GM21367 (cell line): ENCODE measurements at regions not wholly inside any gene's neighbourhood (a gene's known extent, or its start where the extent isn't known, plus 50 kb on each side); places are given as distances from the start of the nearest gene placed in this dataset.
"Not testable (repeated sequence)": the region's sequence is repeated elsewhere in the genome, so short reads cannot be mapped to it uniquely, and the experiment has no call there.

Experiments used
- ATAC-seq: cut with Tn5 transposase; IDR thresholded peaks from one replicate; pipeline ENCODE4 v1.9.1; 2021; ENCODE audit not compliant: unreplicated experiment

DNA sequence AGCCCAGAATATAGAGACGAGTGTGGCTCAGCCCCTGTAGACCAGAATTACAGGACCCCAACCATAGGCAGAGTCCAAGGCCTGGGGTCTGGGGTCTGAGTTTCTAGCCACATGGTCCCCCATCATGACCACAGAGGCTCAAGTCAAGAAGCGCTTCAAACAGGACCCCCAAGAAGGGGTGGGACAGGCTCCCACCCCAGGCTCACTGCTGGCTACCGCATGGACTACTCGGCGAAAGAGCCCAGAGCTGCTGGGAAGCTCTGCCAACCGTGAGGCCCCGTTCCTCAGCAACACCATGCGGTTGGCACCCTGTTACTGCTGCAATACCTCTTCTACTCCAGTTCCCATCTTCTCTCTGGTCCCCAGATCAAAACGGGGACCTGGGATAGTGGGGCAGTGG, 254.8 kb downstream of the TEX29 start:
- no peak for ATAC-seq

DNA sequence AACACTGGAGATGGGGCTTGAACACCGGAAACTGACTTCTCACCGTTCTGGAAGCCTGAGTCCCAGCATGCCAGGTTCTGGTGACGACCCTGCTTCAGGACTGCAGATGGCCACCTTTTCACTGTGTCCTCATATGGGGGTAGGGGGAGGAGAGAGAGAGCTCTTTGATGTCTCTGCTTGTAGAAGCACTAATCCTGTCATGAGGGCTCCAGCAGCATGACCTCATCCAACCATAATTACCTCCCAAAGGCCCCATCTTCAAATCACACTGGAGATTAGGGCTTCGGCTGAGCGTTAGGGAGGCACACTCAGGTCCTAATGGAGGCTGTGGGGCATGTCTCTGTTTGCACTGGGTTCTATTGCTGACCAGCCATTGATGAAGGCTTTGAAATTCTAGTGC, 255.3 kb downstream of the TEX29 start:
- ATAC-seq, result no peak

GRCh38 chr13:111577208-111577828, 256.9 kb downstream of the TEX29 start:
- ATAC-seq, result no peak

DNA sequence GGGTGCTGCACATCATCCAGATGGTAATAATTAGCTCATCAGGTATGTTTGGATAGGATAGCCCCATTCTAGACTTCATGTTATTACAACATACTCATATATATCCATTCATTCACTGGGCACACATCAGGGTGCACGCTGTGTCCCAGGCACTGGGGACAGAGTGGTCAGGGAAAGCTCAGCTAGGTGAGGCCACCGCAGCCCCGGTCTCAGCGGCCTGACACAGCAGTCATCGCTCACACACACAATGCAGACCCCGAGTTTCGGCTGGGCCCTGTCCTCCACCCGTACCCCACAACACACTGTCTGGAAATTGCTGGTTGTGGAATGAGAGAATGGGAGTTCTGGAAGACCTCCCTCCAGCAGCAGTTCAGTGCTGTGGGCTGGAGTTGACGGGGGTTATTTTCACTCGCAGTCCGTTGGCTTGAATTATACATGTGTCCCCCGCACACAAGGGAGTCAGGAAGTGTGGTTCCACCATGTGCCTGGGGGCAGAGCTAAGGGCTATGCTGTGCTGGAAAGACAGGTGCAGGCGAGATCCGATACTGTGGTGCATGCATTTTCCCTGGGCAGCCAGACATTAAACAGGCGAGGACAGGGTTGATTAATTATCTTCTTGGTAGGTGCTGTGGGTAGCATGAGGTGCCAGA, 257.6 kb downstream of the TEX29 start:
- ATAC-seq, result no peak

DNA sequence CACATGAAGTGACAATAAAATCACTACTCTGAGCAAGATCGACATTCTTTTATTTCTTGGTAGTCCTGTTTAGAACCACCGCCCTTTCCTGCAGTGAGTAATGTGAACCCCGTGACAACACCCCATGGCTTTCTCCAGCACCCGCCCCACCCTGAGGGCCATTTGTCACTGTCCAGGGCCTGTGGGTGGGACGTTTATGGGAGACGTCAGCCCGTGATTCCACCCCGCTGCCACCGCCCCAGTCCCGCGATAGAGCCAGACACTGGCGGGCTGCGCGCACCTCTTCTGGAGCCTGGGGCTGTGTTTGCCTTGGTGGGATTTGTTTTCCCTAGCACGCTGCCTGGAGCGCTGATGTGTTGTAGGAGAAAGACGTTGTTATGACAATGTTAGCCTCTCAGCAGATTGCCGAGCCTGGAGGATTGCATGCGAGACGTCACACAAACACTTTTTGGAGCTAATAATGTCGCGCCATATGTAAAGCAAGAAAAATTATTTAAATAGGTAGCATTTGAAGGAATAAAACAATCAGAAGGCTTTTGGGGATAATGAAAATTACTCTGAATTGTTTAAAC, 263.7 kb downstream of the TEX29 start:
- no peak for ATAC-seq

DNA sequence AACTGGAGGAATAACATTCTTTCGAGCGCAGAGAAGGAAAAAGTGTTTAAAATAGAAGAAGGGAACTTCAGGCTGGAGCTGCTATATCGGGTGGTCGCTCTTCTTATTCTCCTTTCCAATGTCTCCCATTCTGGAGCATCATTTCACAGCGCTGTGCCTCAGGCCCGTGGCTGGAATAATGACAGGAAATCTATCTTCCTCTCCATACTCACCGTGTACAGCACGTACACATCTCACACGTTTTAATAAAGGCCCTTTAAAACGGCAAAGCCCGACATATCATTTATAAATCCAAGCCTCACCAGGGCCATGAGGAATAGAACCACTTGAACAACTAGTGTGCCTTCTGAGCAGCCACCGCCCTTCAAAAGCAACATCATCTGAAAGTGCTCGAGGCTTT, 264.4 kb downstream of the TEX29 start:
- no peak for ATAC-seq

- ATAC-seq, result no peak
Measured at GRCh38 chr13:111586291-111586690, 265.8 kb downstream of the TEX29 start.

- no peak for ATAC-seq
Measured at GRCh38 chr13:111587249-111587648, 266.8 kb downstream of the TEX29 start.

DNA sequence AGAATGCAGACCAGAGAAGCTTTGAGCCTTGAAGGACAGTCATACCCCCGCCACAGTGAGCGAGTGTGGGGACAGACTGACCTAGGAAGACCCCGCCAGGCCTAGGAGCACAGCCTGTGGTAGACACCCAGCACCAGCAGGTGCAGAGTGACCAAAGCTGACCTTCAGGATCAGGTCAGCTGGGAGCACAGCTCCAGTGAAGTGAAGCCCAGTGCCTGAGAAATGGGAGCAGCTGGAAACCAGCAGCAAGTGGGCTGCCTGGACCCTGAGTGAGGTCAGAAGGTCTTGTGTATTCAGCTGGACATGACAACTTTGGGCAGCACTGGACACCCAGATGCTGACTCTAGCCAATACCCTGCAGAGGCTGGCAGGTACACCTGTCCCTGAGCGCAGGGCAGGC, 268.9 kb downstream of the TEX29 start:
- ATAC-seq, result no peak

- ATAC-seq, result no peak
Measured at GRCh38 chr13:111589992-111590391, 269.6 kb downstream of the TEX29 start.

GRCh38 chr13:111590796-111591195, 270.4 kb downstream of the TEX29 start:
- ATAC-seq, result no peak

DNA sequence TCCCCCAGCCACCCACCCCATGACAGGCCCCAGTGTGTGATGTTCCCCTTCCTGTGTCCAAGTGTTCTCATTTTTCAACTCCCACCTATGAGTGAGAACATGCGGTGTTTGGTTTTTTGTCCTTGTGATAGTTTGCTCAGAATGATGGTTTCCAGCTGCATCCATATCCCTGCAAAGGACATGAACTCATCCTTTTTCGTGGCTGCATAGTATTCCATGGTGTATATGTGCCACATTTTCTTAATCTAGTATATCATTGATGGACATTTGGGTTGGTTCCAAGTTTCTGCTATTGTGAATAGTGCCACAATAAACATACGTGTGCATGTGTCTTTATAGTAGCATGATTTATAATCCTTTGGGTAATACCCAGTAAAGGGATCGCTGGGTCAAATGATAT, 273.0 kb downstream of the TEX29 start:
- ATAC-seq, result not testable (repeated sequence)

DNA sequence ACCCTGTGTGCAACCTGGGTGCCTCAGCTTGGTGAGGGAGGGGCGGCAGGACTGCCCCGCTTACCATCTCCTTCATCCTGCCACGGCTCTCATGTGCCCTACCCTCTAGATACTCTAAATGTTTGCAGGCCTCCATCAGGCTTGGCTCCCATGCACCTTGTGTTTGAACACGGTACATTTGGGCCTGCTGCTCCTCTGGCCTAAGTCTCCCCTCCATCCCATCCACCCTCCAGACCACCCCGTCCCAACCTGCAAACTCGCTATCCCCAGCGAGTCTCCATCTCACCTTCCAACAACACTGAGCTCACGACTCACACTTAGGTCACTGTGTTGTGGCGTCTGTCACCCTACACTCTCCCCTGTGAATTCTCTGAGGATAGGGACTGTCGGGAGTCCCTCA, 274.2 kb downstream of the TEX29 start:
- ATAC-seq, result no peak

DNA sequence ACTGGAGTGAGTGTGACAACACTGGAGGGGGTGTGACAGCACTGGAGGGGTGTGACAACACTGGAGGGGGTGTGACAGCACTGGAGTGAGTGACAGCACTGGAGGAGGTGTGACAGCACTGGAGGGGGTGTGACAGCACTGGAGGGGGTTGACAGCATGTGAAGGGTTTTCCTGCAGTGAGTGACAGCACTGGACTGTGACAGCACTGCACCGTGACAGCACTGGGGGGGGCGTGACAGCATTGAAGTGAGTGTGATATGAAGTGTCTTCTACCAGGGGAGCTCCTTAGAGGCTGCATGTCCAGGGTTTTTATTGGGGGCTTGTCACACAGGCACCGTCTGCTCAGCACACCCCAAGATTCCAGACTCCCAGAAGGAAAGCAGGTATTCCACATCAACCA, 274.8 kb downstream of the TEX29 start:
- no peak for ATAC-seq

- ATAC-seq, result no peak
Measured at GRCh38 chr13:111595791-111596190, 275.3 kb downstream of the TEX29 start.

DNA sequence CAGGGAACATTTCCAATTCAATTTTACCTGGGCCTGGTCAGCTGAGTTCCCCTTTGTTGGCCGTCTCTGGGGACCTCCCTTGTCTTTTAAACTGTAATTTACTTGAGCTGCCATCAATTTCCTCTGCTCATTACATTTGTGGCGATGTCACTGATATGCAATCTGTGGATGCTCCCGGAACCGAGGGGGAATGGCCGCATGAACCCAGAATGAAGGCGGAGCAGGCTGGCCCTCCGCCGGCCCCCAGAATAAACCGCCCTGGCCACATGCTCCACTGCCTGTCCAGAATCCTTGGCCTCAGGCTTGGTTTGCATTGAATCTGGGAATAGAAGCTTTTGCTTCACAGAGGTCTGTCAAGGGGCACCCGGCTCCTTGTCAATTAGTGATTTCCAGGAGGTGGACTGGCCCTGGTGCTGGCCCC, 276.8 kb downstream of the TEX29 start:
- no peak for ATAC-seq

GRCh38 chr13:111597618-111598017, 277.2 kb downstream of the TEX29 start:
- no peak for ATAC-seq

DNA sequence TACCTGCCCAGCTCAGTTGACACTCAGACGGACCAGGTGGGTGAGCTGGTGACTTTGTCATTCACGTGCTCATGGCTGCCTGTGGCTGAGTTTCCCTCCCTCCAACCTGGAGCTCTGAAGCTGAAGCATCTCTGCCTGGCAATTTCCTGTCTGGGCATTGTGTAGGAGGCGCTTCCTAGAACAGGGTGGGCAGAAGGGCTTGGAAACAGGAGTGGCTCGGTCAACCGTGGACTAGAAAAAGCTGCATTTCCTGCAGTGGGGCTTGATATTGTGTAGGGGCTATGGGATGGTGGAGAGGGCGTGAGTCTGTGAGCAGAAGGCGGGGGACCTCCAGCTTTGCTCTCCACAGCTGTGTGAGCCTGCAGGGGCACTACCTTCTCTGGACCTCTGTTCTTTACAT, 278.3 kb downstream of the TEX29 start:
- no peak for ATAC-seq

DNA sequence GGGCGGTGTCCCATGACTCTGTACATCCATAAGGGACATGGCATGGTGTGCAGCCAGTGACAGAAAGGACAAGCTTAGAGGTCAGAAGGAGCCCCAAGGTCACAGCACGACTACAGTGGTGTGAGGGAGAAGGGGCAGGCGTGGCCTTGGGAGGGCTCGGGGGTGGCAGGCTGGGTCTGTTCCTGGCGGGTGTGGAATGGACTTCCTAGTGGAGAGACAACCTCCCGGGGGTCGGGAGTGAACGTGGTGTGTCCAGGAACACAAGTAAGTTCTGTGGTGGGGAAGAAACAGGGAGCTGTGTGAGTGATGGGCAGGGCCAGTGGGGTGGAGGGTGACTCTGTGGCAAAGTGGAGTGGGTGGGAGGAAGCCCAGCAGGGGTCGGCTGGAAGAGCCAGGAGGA, 279.3 kb downstream of the TEX29 start:
- no peak for ATAC-seq

GRCh38 chr13:111602874-111603273, 282.4 kb downstream of the TEX29 start:
- no peak for ATAC-seq

DNA sequence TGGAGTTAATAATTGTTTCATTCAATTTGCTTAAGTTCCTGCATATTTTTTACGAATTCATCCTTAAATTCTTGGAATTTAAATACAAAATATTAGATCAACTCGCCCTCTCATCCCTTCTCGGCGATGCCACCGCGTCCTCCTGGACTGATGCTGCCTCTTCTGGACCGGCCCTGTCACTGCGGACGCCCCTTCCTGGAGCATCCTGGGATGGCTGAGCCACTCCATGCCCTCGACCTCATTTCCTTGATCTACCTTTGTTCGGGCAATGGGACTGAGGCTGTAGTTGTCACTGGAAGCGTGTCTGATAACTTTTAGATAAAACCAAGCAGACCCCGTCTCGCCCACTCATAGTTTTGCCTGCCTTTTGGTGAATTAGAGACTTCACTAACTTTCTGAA, 283.7 kb downstream of the TEX29 start:
- ATAC-seq, result no peak

DNA sequence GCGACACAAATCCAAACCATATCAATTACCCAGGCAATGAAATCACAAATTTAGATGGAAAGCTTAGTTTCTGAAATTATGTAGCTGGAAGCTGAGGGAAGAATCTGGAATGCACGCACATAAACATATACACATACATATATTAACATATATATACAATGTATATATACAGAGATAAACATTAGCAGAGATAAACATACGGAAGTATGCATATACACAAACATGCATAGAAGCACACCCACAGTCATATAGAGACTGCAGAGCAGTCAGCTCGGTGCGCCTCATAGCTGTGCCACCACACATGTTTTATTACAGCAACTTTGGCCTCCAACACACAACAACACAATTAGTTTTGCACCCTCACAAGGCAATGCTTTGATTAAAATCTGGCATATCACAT, 288.1 kb downstream of the TEX29 start:
- no peak for ATAC-seq

- no peak for ATAC-seq
Measured at GRCh38 chr13:111609631-111610030, 289.2 kb downstream of the TEX29 start.
